ENCODE measurements at regions not wholly inside any gene's neighbourhood (a gene's known extent, or its start where the extent isn't known, plus 50 kb on each side); places are given as distances from the start of the nearest gene placed in this dataset.

- ATAC-seq (no peak), FAIRE-seq (no peak), DNase-seq (ENCODE audit: low read depth, low spot score) (no peak)
- H3K27me3 ChIP-seq (replicated peaks in 1 of 2; ENCODE audit: control insufficient read depth in 2 of 2, insufficient read depth in 2 of 2, low read length in 1 of 2): no peaks in the 10 kb centered on the region
- ChIA-PET SMC1A (ENCODE audit: uncharacterized antibody, unreplicated experiment) (interaction anchor here (0.6 kb wide), 1 partner anchor 126 kb away, joined by 4 read pairs; no protein-coding TSS in a partner anchor), POLR2A (no interaction called here), RAD21 (ENCODE audit: unreplicated experiment) (no interaction called here), CTCF (no interaction called here)
- H2AFZ ChIP-seq (ENCODE audit: control insufficient read depth, low read depth, low read length): no peak overlapping the region
- no peak overlapping the region for H3K4me2 ChIP-seq (ENCODE audit: control insufficient read depth, insufficient read depth)
- in situ Hi-C loops (cut with MboI) (no loop called here), intact Hi-C loops (cut with micrococcal nuclease; ENCODE audit: unreplicated experiment) (no loop called here)
- no peaks in the 10 kb centered on the region for H3K4me1 ChIP-seq (ENCODE audit: control insufficient read depth, insufficient read depth, low read length)
- BruUV-seq (replicated peaks): no TSS peak
- no peak overlapping the region for H3K27ac ChIP-seq (ENCODE audit: control insufficient read depth, insufficient read depth)
- H3K4me3 ChIP-seq: no peak overlapping the region
- no peak overlapping the region for H3K9ac ChIP-seq (ENCODE audit: control insufficient read depth, insufficient read depth, low read length)
- WGBS (ENCODE audit: insufficient coverage, insufficient replicate concordance, low lambda C conversion rate, missing lambda C conversion rate): 47% methylated on average over 1 of the region's 1 CpG
- H3K9me3 ChIP-seq (replicated peaks; ENCODE audit: control insufficient read depth, insufficient read depth, low read length): no peaks in the 10 kb centered on the region
- H3K79me2 ChIP-seq (ENCODE audit: control insufficient read depth, insufficient read depth, low read length): no peaks in the 10 kb centered on the region
- H4K20me1 ChIP-seq (ENCODE audit: control insufficient read depth, insufficient read depth): no peaks in the 10 kb centered on the region
- H3K36me3 ChIP-seq (ENCODE audit: control insufficient read depth in 2 of 2, insufficient read depth in 2 of 2, low read length in 1 of 2): no peaks in the 10 kb centered on the region
- TF ChIP-seq NR2F1 (conservative IDR thresholded peaks at IDR 0.05): no peak
- TF ChIP-seq NFIC (IDR thresholded peaks at IDR 0.05; ENCODE audit: low read depth, low read length): no peak
- no peak for TF ChIP-seq FOXM1 (IDR thresholded peaks at IDR 0.05; ENCODE audit: low read depth, low read length)
- TF ChIP-seq SUPT20H (IDR thresholded peaks at IDR 0.05; ENCODE audit: borderline replicate concordance, control insufficient read depth, low read depth, low read length): no peak
- no peak for TF ChIP-seq MAX (IDR thresholded peaks at IDR 0.05; ENCODE audit: low read depth, low read length)
Observed at GRCh38 chrX:9117851-9118250, 83.9 kb upstream of the FAM9B start.

GRCh38 chrX:9122519-9123245, 88.8 kb upstream of the FAM9B start:
- WGBS (ENCODE audit: insufficient coverage, insufficient replicate concordance, low lambda C conversion rate, missing lambda C conversion rate): 29% methylated on average over 6 of the region's 6 CpGs
- ChIA-PET CTCF (no interaction called here), SMC1A (ENCODE audit: uncharacterized antibody, unreplicated experiment) (no interaction called here), POLR2A (no interaction called here), RAD21 (ENCODE audit: unreplicated experiment) (no interaction called here)
- Histone ChIP-seq H3K9ac (ENCODE audit: control insufficient read depth, insufficient read depth, low read length) (no peak overlapping the region), H2AFZ (ENCODE audit: control insufficient read depth, low read depth, low read length) (no peak overlapping the region), H3K79me2 (ENCODE audit: control insufficient read depth, insufficient read depth, low read length) (no peaks in the 10 kb centered on the region), H3K27ac (ENCODE audit: control insufficient read depth, insufficient read depth) (no peak overlapping the region), H3K27me3 (replicated peaks in 1 of 2; ENCODE audit: control insufficient read depth in 2 of 2, insufficient read depth in 2 of 2, low read length in 1 of 2) (no peaks in the 10 kb centered on the region), H3K9me3 (replicated peaks; ENCODE audit: control insufficient read depth, insufficient read depth, low read length) (no peaks in the 10 kb centered on the region), H3K4me2 (ENCODE audit: control insufficient read depth, insufficient read depth) (no peak overlapping the region), H4K20me1 (ENCODE audit: control insufficient read depth, insufficient read depth) (no peaks in the 10 kb centered on the region), H3K4me1 (ENCODE audit: control insufficient read depth, insufficient read depth, low read length) (no peaks in the 10 kb centered on the region), H3K4me3 (no peak overlapping the region), H3K36me3 (ENCODE audit: control insufficient read depth in 2 of 2, insufficient read depth in 2 of 2, low read length in 1 of 2) (no peaks in the 10 kb centered on the region)
- BruUV-seq (replicated peaks): no TSS peak
- in situ Hi-C loops (cut with MboI) (no loop called here), intact Hi-C loops (cut with micrococcal nuclease; ENCODE audit: unreplicated experiment) (no loop called here)
- ATAC-seq (no peak), FAIRE-seq (no peak), DNase-seq (ENCODE audit: low read depth, low spot score) (no peak)
- TF ChIP-seq GABPA (IDR thresholded peaks at IDR 0.05; ENCODE audit: low read depth): no peak
- TF ChIP-seq ZNF274 (IDR thresholded peaks at IDR 0.05; ENCODE audit: insufficient read depth, insufficient read length): no peak
- TF ChIP-seq BCL11A (IDR thresholded peaks at IDR 0.05; ENCODE audit: low read depth, low read length): no peak
- TF ChIP-seq POU2F2 (IDR thresholded peaks at IDR 0.05; ENCODE audit: borderline replicate concordance, low read depth, low read length): no peak
- TF ChIP-seq ZSCAN29 (IDR thresholded peaks at IDR 0.05): no peak
- no peak for TF ChIP-seq DPF2 (IDR thresholded peaks at IDR 0.05)
- TF ChIP-seq PKNOX1 (IDR thresholded peaks at IDR 0.05): no peak
- no peak for TF ChIP-seq CEBPB (IDR thresholded peaks at IDR 0.05; ENCODE audit: borderline replicate concordance in 1 of 2, low read depth in 2 of 2, low read length in 2 of 2)
- TF ChIP-seq SREBF2 (IDR thresholded peaks at IDR 0.05; ENCODE audit: low read length): no peak
- no peak for TF ChIP-seq CBX3 (IDR thresholded peaks at IDR 0.05; ENCODE audit: borderline replicate concordance, low read depth)
- no peak for TF ChIP-seq KDM1A (IDR thresholded peaks at IDR 0.05; ENCODE audit: borderline replicate concordance)
- no peak for TF ChIP-seq IRF5 (IDR thresholded peaks at IDR 0.05; ENCODE audit: borderline replicate concordance)

Data from GM12878 (cell line).